Chondrocyte (in vitro differentiated cells): ENCODE measurements at regions not wholly inside any gene's neighbourhood (a gene's known extent, or its start where the extent isn't known, plus 50 kb on each side); places are given as distances from the start of the nearest gene placed in this dataset.

ENCODE experiments used
- DNase-seq: peaks from one replicate; pipeline ENCODE4 v3.0.0; 2021; ENCODE audit warnings: mixed read lengths, low spot score
- H3K27ac Mint-ChIP-seq: one replicate; pipeline ENCODE4 v1.8.0; 2021; ENCODE audit warnings: mild to moderate bottlenecking, moderate library complexity, mixed read lengths; ENCODE audit not compliant: unreplicated experiment
- H3K27me3 Mint-ChIP-seq: 2 replicates; pipeline ENCODE4 v1.8.0; 2021; ENCODE audit warnings: low read depth, mixed read lengths
- H3K36me3 Mint-ChIP-seq: 2 replicates; pipeline ENCODE4 v1.8.0; 2021; ENCODE audit warnings: low read depth, mixed read lengths
- H3K4me1 Mint-ChIP-seq: 2 replicates; pipeline ENCODE4 v1.8.0; 2021; ENCODE audit warnings: low read depth, mild to moderate bottlenecking, mixed read lengths
- H3K4me3 Mint-ChIP-seq: one replicate; pipeline ENCODE4 v1.8.0; 2021; ENCODE audit warnings: mild to moderate bottlenecking, moderate library complexity, mixed read lengths; ENCODE audit not compliant: unreplicated experiment
- H3K9me3 Mint-ChIP-seq: 2 replicates; pipeline ENCODE4 v1.8.0; 2021; ENCODE audit warnings: low read depth, mixed read lengths
- TF ChIP-seq, protein P1 (sequence below): fragments of 200-600 bp; sonication (generic); IDR thresholded peaks from 2 replicates; pipeline ENCODE4 v1.5.0; 2021; ENCODE audit warnings: antibody characterized with exemption, mild to moderate bottlenecking, moderate library complexity

DNA sequence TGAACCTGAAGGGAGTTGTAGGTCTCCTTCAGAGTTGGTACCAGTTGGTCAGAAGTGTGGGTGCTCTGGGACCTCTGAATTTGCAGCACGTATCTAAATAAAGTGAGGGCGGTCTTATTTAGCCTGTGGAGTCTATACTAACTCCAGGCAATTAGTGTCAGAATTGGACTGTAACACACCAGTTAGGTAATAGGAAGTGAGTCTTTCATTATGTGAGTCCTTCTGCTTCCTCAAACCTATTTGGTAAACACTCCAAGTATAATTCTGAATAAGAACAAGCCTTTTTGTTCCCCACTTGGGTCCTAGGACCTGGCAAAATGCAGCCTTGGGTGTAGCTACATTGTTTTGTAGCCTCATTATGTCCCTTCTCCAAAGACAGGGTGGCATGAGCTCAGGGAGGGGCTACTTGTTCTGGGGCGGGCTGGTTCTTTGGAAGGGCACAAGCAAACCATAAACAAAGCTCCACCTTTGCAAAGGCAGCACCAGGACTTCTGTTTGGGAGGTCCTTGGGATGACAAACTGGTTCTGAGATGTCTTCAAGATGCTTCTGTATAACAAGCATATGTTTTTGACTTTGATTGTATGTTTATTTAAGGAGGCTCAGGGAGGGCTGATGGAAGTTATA, 418.0 kb downstream of the ZNF536 start:
- H3K27ac Mint-ChIP-seq = no peak overlapping the region
- peaks cover 4% of the 10 kb centered on the region for H3K9me3 Mint-ChIP-seq
- H3K36me3 Mint-ChIP-seq = no peaks in the 10 kb centered on the region
- TF ChIP-seq, protein P1, sequence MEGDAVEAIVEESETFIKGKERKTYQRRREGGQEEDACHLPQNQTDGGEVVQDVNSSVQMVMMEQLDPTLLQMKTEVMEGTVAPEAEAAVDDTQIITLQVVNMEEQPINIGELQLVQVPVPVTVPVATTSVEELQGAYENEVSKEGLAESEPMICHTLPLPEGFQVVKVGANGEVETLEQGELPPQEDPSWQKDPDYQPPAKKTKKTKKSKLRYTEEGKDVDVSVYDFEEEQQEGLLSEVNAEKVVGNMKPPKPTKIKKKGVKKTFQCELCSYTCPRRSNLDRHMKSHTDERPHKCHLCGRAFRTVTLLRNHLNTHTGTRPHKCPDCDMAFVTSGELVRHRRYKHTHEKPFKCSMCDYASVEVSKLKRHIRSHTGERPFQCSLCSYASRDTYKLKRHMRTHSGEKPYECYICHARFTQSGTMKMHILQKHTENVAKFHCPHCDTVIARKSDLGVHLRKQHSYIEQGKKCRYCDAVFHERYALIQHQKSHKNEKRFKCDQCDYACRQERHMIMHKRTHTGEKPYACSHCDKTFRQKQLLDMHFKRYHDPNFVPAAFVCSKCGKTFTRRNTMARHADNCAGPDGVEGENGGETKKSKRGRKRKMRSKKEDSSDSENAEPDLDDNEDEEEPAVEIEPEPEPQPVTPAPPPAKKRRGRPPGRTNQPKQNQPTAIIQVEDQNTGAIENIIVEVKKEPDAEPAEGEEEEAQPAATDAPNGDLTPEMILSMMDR = no peak
- no peak for DNase-seq
- no peak overlapping the region for H3K4me3 Mint-ChIP-seq
- H3K27me3 Mint-ChIP-seq = no peaks in the 10 kb centered on the region
- H3K4me1 Mint-ChIP-seq = no peaks in the 10 kb centered on the region

- Mint-ChIP-seq H3K9me3 (peaks cover 4% of the 10 kb centered on the region), H3K36me3 (no peaks in the 10 kb centered on the region), H3K4me1 (no peaks in the 10 kb centered on the region), H3K4me3 (no peak overlapping the region), H3K27ac (no peak overlapping the region), H3K27me3 (no peaks in the 10 kb centered on the region)
- TF ChIP-seq, protein P1 = no peak
- DNase-seq = no peak
These were observed 416.1 kb downstream of the ZNF536 start for GRCh38 chr19:30788105-30788765.

DNA sequence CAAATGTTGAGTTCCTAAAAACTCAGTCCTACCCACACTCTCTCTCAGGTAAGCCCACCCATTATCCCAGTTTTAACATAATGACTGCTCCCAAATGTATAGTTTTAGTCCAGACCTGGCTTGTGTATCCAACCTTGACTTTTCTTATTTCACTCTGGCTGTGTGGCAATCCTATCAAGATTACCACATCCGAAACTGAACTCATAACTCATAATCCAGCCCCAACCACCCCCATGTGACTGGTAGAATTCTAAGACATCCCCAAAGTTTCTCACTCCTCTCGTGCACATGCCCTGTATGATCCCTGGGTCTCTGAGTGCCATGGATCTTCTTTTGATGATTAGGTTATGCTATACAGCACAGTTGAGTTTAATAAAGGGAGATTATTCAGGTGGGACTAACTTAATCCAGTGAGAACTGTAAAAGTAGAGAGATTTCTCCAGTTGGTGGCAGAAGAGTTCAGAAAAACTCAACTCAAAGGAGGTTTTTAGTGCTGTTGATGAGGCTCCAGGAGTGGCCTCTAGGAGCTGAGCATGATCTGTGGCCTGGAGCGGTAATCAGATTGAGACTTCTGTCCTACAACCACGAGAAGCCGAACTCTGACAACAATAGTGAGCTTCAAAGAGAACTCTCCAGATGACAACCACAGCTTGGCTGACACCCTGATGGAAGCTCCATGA, 413.4 kb downstream of the ZNF536 start:
- Mint-ChIP-seq H3K36me3 (no peaks in the 10 kb centered on the region), H3K27ac (no peak overlapping the region), H3K4me3 (no peak overlapping the region), H3K9me3 (peaks cover 4% of the 10 kb centered on the region), H3K4me1 (no peaks in the 10 kb centered on the region), H3K27me3 (no peaks in the 10 kb centered on the region)
- no peak for DNase-seq
- TF ChIP-seq, protein P1 = peak; percentile 35

- no peaks in the 10 kb centered on the region for H3K36me3 Mint-ChIP-seq
- H3K9me3 Mint-ChIP-seq = peaks cover 4% of the 10 kb centered on the region
- no peaks in the 10 kb centered on the region for H3K4me1 Mint-ChIP-seq
- TF ChIP-seq, protein P1 = peak; percentile 74
- no peak overlapping the region for H3K27ac Mint-ChIP-seq
- H3K27me3 Mint-ChIP-seq = no peaks in the 10 kb centered on the region
- H3K4me3 Mint-ChIP-seq = no peak overlapping the region
- no peak for DNase-seq
These were observed 412.8 kb downstream of the ZNF536 start for GRCh38 chr19:30784850-30785457.

DNA sequence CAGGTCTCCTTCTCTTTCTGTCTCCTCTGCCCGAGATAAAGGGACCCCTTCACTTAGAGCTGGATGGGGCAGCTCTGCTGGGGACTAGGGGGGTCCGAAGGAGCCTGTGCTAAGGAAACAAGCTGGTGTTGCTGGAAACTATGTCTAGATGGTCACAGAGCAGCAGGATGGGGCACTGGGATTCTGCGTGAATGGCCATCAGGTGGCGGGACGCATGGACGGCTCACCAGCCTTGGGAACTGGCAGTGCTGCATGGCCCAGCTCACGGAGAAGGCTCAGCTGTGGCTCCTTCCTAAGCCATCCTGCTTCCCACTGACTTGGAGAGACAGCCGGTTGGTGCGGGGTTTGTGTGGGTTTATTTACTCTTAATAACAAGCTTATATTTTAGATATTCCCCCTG, 411.8 kb downstream of the ZNF536 start:
- no peak overlapping the region for H3K4me3 Mint-ChIP-seq
- no peak overlapping the region for H3K27ac Mint-ChIP-seq
- TF ChIP-seq, protein P1 = no peak
- no peaks in the 10 kb centered on the region for H3K4me1 Mint-ChIP-seq
- no peaks in the 10 kb centered on the region for H3K9me3 Mint-ChIP-seq
- no peaks in the 10 kb centered on the region for H3K36me3 Mint-ChIP-seq
- DNase-seq = no peak
- H3K27me3 Mint-ChIP-seq = no peaks in the 10 kb centered on the region
